HG03175 (cell line): ENCODE measurements at regions not wholly inside any gene's neighbourhood (a gene's known extent, or its start where the extent isn't known, plus 50 kb on each side); places are given as distances from the start of the nearest gene placed in this dataset.

Experiments used
- ATAC-seq: cut with Tn5 transposase; IDR thresholded peaks from one replicate; pipeline ENCODE4 v1.9.1; 2021; ENCODE audit warnings: mild to moderate bottlenecking, moderate library complexity; ENCODE audit not compliant: unreplicated experiment

- no peak for ATAC-seq
Observed at GRCh38 chr1:218633238-218633988, 288.3 kb downstream of the TGFB2 start.

GRCh38 chr1:218634212-218634611, 289.1 kb downstream of the TGFB2 start:
- ATAC-seq, result no peak

GRCh38 chr1:218636548-218636947, 291.4 kb downstream of the TGFB2 start:
- no peak for ATAC-seq

GRCh38 chr1:218640173-218640572, 295.0 kb downstream of the TGFB2 start:
- no peak for ATAC-seq

GRCh38 chr1:218642033-218642948, 297.2 kb downstream of the TGFB2 start:
- ATAC-seq, result no peak

- ATAC-seq, result no peak
Observed at GRCh38 chr1:218643281-218643680, 298.1 kb downstream of the TGFB2 start.

- ATAC-seq, result no peak
Observed at GRCh38 chr1:218643926-218644325, 298.8 kb downstream of the TGFB2 start.

- no peak for ATAC-seq
Observed at GRCh38 chr1:218646288-218646687, 301.2 kb downstream of the TGFB2 start.

GRCh38 chr1:218656301-218657037, 311.3 kb downstream of the TGFB2 start:
- no peak for ATAC-seq

- ATAC-seq, result no peak
Observed at GRCh38 chr1:218658269-218658668, 313.1 kb downstream of the TGFB2 start.

- ATAC-seq, result no peak
Observed at GRCh38 chr1:218658899-218659298, 313.8 kb downstream of the TGFB2 start.

- ATAC-seq, result no peak
Observed at GRCh38 chr1:218659911-218660677, 315.0 kb downstream of the TGFB2 start.

- no peak for ATAC-seq
Observed at GRCh38 chr1:218660678-218661053, 315.5 kb downstream of the TGFB2 start.

- ATAC-seq, result no peak
Observed at GRCh38 chr1:218661411-218661810, 316.3 kb downstream of the TGFB2 start.

- no peak for ATAC-seq
Observed at GRCh38 chr1:218664385-218665170, 319.4 kb downstream of the TGFB2 start.

- no peak for ATAC-seq
Observed at GRCh38 chr1:218665221-218665620, 320.1 kb downstream of the TGFB2 start.

- ATAC-seq, result no peak
Observed at GRCh38 chr1:218666263-218666662, 321.1 kb downstream of the TGFB2 start.

- no peak for ATAC-seq
Observed at GRCh38 chr1:218667781-218668516, 322.8 kb downstream of the TGFB2 start.

- no peak for ATAC-seq
Observed at GRCh38 chr1:218669431-218669830, 324.3 kb downstream of the TGFB2 start.
